HL-60 (cell line): ENCODE measurements at regions not wholly inside any gene's neighbourhood (a gene's known extent, or its start where the extent isn't known, plus 50 kb on each side); places are given as distances from the start of the nearest gene placed in this dataset.

Experiments
- GABPA ChIP-seq: IDR thresholded peaks from 2 replicates; pipeline ENCODE4 v1.6.1; 2012; ENCODE audit warnings: low read depth
- SPI1 ChIP-seq: IDR thresholded peaks from 2 replicates; pipeline ENCODE4 v1.6.1; 2012; ENCODE audit warnings: low read depth, mild to moderate bottlenecking, borderline replicate concordance
- TF ChIP-seq, protein P1 (sequence below): IDR thresholded peaks from one replicate; pipeline ENCODE4 v1.5.1; 2011; ENCODE audit warnings: low read length, control low read depth, inconsistent platforms; ENCODE audit not compliant: insufficient read depth
- TF ChIP-seq, protein P2 (sequence below): IDR thresholded peaks from 2 replicates; pipeline ENCODE4 v1.6.1; 2012; ENCODE audit warnings: low read depth; ENCODE audit not compliant: insufficient replicate concordance

DNA sequence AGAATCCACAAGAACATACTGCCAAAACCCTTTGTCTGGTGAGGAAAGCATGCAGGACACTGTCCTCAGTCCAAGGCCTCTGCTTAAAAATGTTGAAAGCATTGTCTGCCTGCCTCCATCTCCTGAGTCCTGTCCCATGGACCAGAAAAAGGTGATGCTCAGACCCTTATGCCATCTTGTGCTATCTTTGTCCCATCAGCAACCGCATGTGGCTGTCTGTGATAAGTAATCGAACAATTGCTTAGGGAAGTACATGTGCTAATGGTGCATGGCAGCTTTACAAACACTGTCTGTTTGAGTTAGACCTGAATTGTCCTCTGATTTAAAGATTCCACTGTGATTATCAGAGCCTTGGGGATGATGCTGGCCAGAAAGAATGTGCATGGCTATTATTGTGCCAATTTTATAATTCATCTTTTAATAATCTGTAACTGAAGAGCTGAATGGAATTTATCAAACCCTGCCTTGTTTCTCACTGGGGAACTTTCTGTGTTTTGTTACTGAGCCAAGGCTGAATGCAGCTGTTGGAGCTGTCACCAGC lies 177.5 kb downstream of the DACT1 start:
- TF ChIP-seq, protein P1, sequence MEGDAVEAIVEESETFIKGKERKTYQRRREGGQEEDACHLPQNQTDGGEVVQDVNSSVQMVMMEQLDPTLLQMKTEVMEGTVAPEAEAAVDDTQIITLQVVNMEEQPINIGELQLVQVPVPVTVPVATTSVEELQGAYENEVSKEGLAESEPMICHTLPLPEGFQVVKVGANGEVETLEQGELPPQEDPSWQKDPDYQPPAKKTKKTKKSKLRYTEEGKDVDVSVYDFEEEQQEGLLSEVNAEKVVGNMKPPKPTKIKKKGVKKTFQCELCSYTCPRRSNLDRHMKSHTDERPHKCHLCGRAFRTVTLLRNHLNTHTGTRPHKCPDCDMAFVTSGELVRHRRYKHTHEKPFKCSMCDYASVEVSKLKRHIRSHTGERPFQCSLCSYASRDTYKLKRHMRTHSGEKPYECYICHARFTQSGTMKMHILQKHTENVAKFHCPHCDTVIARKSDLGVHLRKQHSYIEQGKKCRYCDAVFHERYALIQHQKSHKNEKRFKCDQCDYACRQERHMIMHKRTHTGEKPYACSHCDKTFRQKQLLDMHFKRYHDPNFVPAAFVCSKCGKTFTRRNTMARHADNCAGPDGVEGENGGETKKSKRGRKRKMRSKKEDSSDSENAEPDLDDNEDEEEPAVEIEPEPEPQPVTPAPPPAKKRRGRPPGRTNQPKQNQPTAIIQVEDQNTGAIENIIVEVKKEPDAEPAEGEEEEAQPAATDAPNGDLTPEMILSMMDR, result no peak
- TF ChIP-seq SPI1, result no peak
- TF ChIP-seq GABPA, result no peak
- TF ChIP-seq, protein P2, sequence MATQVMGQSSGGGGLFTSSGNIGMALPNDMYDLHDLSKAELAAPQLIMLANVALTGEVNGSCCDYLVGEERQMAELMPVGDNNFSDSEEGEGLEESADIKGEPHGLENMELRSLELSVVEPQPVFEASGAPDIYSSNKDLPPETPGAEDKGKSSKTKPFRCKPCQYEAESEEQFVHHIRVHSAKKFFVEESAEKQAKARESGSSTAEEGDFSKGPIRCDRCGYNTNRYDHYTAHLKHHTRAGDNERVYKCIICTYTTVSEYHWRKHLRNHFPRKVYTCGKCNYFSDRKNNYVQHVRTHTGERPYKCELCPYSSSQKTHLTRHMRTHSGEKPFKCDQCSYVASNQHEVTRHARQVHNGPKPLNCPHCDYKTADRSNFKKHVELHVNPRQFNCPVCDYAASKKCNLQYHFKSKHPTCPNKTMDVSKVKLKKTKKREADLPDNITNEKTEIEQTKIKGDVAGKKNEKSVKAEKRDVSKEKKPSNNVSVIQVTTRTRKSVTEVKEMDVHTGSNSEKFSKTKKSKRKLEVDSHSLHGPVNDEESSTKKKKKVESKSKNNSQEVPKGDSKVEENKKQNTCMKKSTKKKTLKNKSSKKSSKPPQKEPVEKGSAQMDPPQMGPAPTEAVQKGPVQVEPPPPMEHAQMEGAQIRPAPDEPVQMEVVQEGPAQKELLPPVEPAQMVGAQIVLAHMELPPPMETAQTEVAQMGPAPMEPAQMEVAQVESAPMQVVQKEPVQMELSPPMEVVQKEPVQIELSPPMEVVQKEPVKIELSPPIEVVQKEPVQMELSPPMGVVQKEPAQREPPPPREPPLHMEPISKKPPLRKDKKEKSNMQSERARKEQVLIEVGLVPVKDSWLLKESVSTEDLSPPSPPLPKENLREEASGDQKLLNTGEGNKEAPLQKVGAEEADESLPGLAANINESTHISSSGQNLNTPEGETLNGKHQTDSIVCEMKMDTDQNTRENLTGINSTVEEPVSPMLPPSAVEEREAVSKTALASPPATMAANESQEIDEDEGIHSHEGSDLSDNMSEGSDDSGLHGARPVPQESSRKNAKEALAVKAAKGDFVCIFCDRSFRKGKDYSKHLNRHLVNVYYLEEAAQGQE, result no peak
